Fibroblast of the conjunctiva (primary cell): ENCODE measurements at regions not wholly inside any gene's neighbourhood (a gene's known extent, or its start where the extent isn't known, plus 50 kb on each side); places are given as distances from the start of the nearest gene placed in this dataset.
"Not testable (repeated sequence)": the region's sequence is repeated elsewhere in the genome, so short reads cannot be mapped to it uniquely, and the experiment has no call there.

Experiments
- DNase-seq: peaks from one replicate; pipeline ENCODE4 v3.0.0-alpha.2; 2010; ENCODE audit warnings: low read depth

- not testable (repeated sequence) for DNase-seq
Observed at GRCh38 chr4:120200573-120201110, 134.0 kb upstream of the MAD2L1 start.

GRCh38 chr4:120198411-120198810 lies 131.8 kb upstream of the MAD2L1 start:
- no peak for DNase-seq

- DNase-seq = no peak
Observed at GRCh38 chr4:120177603-120178002, 111.0 kb upstream of the MAD2L1 start.

- DNase-seq = no peak
Observed at GRCh38 chr4:120175272-120175671, 108.6 kb upstream of the MAD2L1 start.

GRCh38 chr4:120163895-120164294 lies 97.2 kb upstream of the MAD2L1 start:
- DNase-seq = no peak

GRCh38 chr4:120158841-120159463 lies 92.3 kb upstream of the MAD2L1 start:
- DNase-seq = no peak

- DNase-seq = peak; percentile 9
Observed at GRCh38 chr4:120158046-120158445, 91.4 kb upstream of the MAD2L1 start.

- DNase-seq = peak; percentile 91
Observed at GRCh38 chr4:120156120-120156718, 89.6 kb upstream of the MAD2L1 start.

GRCh38 chr4:120155287-120155686 lies 88.6 kb upstream of the MAD2L1 start:
- no peak for DNase-seq

- no peak for DNase-seq
Observed at GRCh38 chr4:120144634-120145033, 78.0 kb upstream of the MAD2L1 start.

- no peak for DNase-seq
Observed at GRCh38 chr4:120144041-120144440, 77.4 kb upstream of the MAD2L1 start.

- DNase-seq = no peak
Observed at GRCh38 chr4:120139392-120139791, 72.7 kb upstream of the MAD2L1 start.

- DNase-seq = no peak
Observed at GRCh38 chr4:120132935-120133334, 66.3 kb upstream of the MAD2L1 start.

- DNase-seq = no peak
Observed at GRCh38 chr4:120130786-120131185, 64.1 kb upstream of the MAD2L1 start.
